C1 segment of cervical spinal cord (tissue), 14 donors: ENCODE measurements at regions not wholly inside any gene's neighbourhood (a gene's known extent, or its start where the extent isn't known, plus 50 kb on each side); places are given as distances from the start of the nearest gene placed in this dataset.

ENCODE experiments used
- DNase-seq, 14 donors: peaks; one replicate each; lab custom pipeline; 2025; lab: John Stamatoyannopoulos, UW

DNA sequence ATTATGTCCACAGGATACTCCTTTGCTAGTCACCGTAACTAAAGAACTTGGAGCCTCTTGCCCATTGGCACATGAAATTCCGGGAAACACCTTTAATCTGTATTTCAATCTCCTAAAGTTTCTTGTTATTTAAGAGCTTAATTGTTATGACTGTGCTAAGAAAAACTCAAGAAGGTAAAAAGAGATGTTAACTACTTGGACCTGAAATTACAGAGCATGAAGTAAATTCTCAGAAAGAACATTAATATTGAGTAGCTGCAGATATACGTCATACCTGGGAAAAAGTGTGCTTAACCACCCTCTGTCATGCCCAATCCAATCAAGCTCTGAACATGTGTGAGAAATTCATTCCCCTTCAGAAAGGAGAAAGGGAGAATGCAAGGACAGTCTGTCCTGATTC is 394.9 kb upstream of the PTGER4 start:
- no peak for DNase-seq

DNA sequence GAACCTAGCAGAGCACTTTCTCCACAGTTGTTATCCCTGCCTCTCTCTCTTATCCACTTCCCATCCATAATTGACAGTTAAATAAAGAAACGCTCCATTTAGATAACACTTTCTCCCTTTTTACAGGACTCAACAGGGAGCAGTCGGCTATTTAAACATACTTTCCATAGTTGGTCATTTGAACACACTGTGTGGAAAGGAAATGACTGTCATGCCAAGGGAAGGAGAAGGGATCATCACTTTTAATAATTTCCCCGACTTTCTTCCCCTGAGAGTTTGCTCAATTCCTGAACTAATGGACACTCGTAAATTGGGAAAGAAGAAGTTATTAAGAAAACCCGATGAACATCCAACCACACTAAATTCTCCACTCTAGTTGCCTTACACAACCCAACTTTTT is 400.8 kb upstream of the PTGER4 start:
- DNase-seq: no peak

- no peak for DNase-seq
These were observed 402.4 kb upstream of the PTGER4 start for GRCh38 chr5:40277161-40277906.

DNA sequence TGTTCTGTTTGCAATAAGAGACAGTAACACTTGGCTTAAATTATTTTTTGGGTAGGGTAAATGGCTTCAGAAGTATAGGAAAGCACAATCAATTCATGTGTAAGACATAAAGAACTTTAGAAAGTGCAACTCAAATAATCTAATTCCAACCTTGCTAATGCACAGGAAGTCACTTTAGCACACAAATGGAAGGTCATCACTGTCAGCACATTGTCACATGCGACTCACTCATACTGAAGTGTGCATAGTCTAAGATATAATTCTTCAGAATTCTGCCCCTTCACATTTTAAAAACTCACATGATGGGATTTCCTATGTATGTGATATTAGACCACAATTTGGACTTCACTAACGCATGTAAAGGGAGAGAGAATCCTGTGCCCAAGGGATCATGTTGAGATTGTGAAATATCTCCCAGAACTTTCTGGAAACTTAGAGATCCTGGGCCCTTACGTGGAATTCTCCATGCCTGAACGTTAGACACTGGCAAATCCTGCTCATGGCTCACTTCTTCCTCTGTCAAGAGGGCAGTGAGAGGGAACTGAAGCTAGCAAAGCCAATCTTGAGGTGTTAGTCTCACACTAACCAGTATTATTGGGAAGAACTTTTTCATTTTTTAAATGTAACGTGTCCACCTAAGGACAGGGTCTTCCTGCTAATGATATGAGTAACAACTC is 403.2 kb upstream of the PTGER4 start:
- no peak for DNase-seq

DNA sequence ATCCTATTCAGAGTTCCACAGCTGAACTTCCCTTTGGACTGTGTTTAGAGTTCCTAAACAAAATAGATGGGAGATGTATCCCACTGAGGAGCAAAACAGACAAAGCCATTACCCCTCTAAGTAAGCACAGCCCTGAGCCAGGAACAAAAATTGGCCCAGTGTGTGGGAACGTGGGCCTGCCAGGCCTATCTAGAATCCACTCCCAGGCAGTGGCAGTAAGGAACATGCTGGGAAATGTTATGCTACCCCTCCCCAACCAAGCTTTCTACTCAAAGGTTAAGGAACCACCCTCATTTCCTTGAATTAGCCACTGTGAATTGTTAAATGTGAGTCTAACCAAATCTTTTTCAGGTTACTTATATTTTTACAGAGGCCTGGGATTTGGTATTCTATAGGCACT is 405.1 kb upstream of the PTGER4 start:
- no peak for DNase-seq

DNA sequence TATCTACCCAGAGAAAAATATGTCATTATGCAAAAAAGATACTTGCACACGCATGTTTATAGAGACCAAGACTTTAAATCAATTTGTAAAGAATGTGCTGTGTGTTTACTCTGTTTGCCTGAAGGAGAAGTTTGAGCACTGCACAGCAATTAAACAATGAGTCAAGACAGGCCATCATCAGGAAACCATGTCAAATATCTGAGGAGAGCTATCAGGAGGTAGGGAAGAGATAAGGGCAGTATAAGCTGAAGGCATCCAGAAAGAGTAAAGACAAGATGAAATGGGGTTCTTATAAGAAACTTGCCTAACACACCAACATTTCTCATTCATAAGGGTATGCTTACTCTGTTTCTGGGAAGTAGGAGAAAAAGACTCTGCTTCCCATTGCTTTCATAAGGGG is 405.8 kb upstream of the PTGER4 start:
- DNase-seq: no peak

GRCh38 chr5:40271476-40271875 is 408.2 kb upstream of the PTGER4 start:
- DNase-seq: no peak

DNA sequence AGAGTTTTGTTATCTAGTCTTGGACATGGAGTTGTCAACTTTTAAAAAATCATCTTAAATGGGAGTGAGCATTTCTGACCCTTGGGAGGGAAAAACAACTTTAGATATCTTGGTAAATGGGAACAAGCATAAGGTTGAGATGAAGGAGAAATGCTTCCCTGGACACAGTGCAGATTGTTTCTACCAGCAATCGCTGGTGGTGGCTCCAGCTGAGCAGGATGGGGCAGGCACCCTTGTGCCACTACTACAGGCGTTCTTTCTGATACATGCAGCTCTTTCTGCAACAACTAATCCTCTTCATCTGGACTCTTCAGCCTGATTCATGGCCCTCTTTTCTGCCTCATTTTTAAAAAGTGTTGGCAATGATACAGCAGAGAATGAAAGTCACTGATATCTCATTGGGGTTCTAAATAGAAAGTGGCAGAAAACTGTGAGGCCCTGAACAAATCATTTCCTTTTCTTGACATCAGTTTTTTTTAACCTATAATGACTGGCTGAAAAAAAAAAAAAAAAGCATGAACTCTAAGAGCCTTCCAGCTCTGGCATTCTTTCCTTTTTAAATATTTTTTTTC is 409.4 kb upstream of the PTGER4 start:
- DNase-seq: no peak

GRCh38 chr5:40268088-40268487 is 411.6 kb upstream of the PTGER4 start:
- DNase-seq: no peak

DNA sequence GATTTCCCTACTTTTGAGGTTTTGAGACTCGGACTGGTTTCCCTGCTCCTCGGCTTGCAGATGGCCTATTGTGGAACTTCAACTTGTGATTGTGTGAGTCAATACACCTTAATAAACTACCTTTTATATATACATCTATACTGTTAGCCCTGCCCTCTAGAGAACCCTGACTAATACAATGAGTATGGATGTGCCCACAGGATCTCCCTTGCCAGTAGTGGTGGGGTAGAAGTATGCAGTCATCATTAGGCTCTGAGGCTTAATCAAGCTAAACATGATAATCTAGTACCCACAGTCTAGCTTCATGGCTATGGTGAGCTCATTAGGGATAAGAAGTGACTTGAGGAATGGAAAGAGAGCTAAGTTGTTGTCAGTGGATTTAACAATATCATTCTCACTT is 412.8 kb upstream of the PTGER4 start:
- DNase-seq: no peak

GRCh38 chr5:40261984-40262383 is 417.7 kb upstream of the PTGER4 start:
- no peak for DNase-seq

DNA sequence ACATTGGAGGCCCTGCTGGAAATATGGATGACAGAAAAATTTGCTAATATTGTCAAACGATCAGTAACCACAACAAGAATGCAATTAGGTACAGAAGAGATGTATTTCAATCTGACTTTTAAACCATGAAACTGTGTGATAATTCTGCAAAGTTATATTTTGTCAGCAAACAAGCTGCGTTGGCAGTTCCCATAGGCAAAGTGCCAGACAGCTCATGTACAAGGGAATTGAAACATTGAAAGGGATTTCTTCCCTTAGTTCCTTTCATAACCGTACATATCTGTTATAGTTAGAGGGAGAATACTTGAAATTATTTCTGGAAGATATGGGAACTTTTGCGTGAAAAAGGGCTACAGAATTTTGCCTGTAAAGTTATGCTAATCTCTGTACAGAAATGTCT is 419.4 kb upstream of the PTGER4 start:
- no peak for DNase-seq

DNA sequence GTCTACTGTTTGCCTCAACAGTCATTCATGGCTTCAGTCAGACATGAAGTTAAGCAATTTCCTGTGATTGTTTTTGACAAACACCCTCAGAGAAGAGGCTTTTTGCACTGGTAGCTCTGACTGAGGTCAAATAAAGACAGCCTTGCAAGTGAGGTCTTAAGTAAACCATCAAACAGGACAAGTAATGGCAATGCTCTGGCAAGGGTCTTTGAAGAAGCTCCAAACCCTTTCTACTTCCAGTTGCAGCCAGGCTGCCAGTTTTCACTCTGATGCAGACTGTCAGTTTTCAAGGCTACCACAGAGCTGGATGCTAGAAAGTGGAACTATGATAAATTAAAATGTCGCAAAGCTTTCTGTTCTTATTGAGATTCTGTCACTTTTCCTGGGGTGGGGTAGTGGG is 421.5 kb upstream of the PTGER4 start:
- DNase-seq: no peak

- DNase-seq: no peak
These were observed 439.0 kb upstream of the PTGER4 start for GRCh38 chr5:40240671-40241070.

- no peak for DNase-seq
These were observed 439.6 kb upstream of the PTGER4 start for GRCh38 chr5:40240111-40240510.

DNA sequence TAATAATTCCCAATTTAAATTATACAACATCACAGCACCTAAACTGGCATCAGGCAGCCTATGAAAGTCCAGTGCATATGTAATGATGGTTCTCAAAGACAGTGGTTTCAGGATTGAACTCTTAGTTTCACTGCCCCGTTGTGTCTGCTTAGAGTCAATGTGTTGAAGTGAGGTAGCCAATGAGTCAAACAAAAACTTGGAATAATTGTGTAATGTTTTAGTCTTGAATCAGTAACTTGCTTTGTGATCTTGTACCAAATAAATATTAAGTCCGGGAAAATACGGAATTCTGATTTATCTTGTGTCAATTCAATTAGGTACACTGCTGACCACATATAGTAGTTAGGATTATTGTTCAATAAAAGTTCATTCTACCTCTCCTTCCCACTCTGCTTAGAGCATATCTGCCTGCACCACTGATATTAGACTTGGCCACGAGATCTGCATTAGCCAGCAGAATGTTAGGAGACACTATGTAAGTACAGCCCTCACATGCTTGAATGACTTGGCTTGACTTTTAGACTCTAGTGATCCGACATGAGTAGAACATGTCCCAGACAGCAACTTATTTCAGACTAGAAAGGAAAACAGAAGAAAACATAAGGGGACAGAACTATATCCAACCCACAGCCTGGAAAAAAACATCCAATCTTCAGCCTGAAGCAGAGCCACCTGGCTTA is 441.5 kb upstream of the PTGER4 start:
- no peak for DNase-seq

GRCh38 chr5:40235471-40236400 is 444.0 kb upstream of the PTGER4 start:
- no peak for DNase-seq

- DNase-seq: no peak
These were observed 446.4 kb upstream of the PTGER4 start for GRCh38 chr5:40233268-40233667.

DNA sequence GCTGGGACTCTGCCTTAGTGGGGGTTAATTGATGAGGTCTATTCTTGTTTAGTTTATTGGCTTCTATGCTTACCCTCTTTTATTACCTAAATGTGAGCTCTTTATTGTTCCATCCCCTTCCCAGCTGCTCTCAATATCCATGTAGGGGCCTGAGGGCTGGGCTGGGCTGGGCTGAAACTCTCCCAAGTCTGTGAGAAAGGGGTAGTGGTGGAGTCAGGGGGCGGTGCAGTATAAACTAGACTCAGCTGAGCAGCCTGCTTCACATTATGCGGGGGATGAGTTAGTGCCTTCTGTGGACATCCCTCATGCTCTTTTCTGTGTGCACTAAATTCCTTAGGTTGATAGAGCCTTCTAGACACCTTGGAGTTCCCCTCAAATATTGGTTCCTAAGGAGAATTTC is 451.8 kb upstream of the PTGER4 start:
- no peak for DNase-seq

DNA sequence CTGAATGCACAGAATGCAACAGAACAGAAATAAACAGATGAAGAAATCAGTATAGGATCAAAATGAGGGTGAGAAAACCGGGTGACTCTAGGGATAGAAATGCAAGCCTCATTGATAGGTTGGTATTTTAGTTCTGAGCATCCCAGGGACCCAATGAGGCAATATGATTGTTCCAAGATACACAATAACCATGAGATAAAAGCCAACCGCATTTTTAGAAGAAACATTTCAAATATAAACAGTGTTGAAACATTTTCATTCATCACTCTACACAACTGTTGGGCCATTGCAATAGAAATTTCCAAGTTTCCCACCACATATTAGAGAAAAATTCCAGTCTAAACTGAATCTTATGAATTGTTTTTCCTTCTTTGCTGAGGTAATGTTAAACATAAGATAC is 452.3 kb upstream of the PTGER4 start:
- no peak for DNase-seq

- no peak for DNase-seq
These were observed 452.8 kb upstream of the PTGER4 start for GRCh38 chr5:40226906-40227305.
